ENCODE measurements at regions not wholly inside any gene's neighbourhood (a gene's known extent, or its start where the extent isn't known, plus 50 kb on each side); places are given as distances from the start of the nearest gene placed in this dataset.

DNA sequence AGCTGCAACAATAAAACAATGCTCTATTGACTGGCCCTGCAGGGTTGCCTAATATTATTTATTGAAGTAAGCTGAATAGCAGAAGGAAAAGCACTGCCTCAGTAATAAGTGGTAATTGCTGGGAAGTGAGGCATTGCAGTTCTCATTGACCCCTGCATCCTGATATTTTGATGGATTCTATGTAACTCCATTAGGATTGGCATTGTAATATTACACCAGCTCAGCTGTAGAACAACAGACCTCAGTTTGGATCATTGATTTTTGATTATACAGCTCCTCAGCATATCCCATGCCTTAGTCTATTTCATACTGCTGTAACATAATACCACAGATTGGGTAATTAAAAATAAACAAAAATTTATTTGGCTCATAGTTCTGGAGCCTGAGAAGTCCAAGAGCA is 650.6 kb upstream of the SALL1 start:
- intact Hi-C loops (cut with micrococcal nuclease; ENCODE audit: unreplicated experiment) (no loop called here), in situ Hi-C loops (cut with HindIII; ENCODE audit: extremely low pct_ligation_motif_present, low pct_unique_long_range_greater_than_20kb) (no loop called here)
- no peaks in the 10 kb centered on the region for H3K9me3 ChIP-seq (ENCODE audit: low read length)
- no peaks in the 10 kb centered on the region; a peak in 1 of 5 replicates for H3K27me3 ChIP-seq (ENCODE audit: control insufficient read depth in 1 of 2, insufficient read depth in 2 of 2, low read length in 2 of 2)
- FAIRE-seq (no peak), DNase-seq (ENCODE audit: low spot score) (no peak), ATAC-seq (no peak)
- no peaks in the 10 kb centered on the region for H3K4me1 ChIP-seq (ENCODE audit: insufficient read depth, low read length)
- no peaks in the 10 kb centered on the region for H3K79me2 ChIP-seq (ENCODE audit: insufficient read depth, low read length)
- H2AFZ ChIP-seq (ENCODE audit: low read length) = no peak overlapping the region
- H3K4me2 ChIP-seq (ENCODE audit: low read depth, low read length) = no peak overlapping the region
- no peaks in the 10 kb centered on the region for H3K36me3 ChIP-seq (replicated peaks in 1 of 2; ENCODE audit: control insufficient read depth in 1 of 2, insufficient read depth in 2 of 2, low read length in 2 of 2)
- no peak overlapping the region for H3K9ac ChIP-seq (ENCODE audit: insufficient read depth, low read depth, low read length)
- CTCF ChIA-PET (ENCODE audit: low intra/inter-chr PET ratio, low total read pairs) = no interaction called here
- no TSS peak for BruUV-seq (replicated peaks)
- H3K27ac ChIP-seq (ENCODE audit: extremely low read length, insufficient read depth, low read length) = no peak overlapping the region
- POLR2A ChIA-PET = no interaction called here
- H3K4me3 ChIP-seq (replicated peaks in 1 of 3; ENCODE audit: insufficient read depth in 1 of 3, low read depth in 2 of 3, low read length in 3 of 3) = no peak overlapping the region
- no peaks in the 10 kb centered on the region for H4K20me1 ChIP-seq (ENCODE audit: insufficient read depth, low read length)
- TF ChIP-seq SP140L (CRISPR knock-in tag; IDR thresholded peaks at IDR 0.05; ENCODE audit: borderline replicate concordance) = no peak
- TF ChIP-seq HDAC2 (CRISPR knock-in tag; IDR thresholded peaks at IDR 0.05) = no peak
- TF ChIP-seq ZNF773 (CRISPR knock-in tag; IDR thresholded peaks at IDR 0.05; ENCODE audit: borderline replicate concordance) = no peak
- TF ChIP-seq AHR (CRISPR knock-in tag; IDR thresholded peaks at IDR 0.05) = no peak
- no peak for TF ChIP-seq ATM (IDR thresholded peaks at IDR 0.05; ENCODE audit: borderline replicate concordance)
- TF ChIP-seq TOPORS (CRISPR knock-in tag; IDR thresholded peaks at IDR 0.05) = no peak
- TF ChIP-seq, protein P1, sequence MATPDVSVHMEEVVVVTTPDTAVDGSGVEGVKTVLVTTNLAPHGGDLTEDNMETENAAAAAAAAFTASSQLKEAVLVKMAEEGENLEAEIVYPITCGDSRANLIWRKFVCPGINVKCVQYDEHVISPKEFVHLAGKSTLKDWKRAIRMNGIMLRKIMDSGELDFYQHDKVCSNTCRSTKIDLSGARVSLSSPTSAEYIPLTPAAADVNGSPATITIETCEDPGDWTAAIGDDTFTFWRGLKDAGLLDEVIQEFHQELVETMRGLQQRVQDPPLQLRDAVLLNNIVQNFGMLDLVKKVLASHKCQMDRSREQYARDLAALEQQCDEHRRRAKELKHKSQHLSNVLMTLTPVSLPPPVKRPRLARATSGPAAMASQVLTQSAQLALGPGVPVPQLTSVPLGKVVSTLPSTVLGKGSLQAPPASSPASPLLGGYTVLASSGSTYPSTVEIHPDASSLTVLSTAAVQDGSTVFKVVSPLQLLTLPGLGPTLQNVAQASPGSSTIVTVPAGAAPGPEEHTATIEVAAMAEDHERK (CRISPR knock-in tag; IDR thresholded peaks at IDR 0.05; ENCODE audit: low read depth) = no peak
- no peak for TF ChIP-seq ZNF703 (CRISPR knock-in tag; IDR thresholded peaks at IDR 0.05; ENCODE audit: borderline replicate concordance)
- no peak for TF ChIP-seq RCOR2 (CRISPR knock-in tag; IDR thresholded peaks at IDR 0.05)
- no peak for TF ChIP-seq ZNF589 (CRISPR knock-in tag; conservative IDR thresholded peaks at IDR 0.05)
- TF ChIP-seq SMARCC2 (IDR thresholded peaks at IDR 0.05) = no peak
- TF ChIP-seq MAF1 (CRISPR knock-in tag; IDR thresholded peaks at IDR 0.05; ENCODE audit: borderline replicate concordance) = no peak
- no peak for TF ChIP-seq KMT2A (CRISPR knock-in tag; IDR thresholded peaks at IDR 0.05)
- no peak for TF ChIP-seq ZNF576 (CRISPR knock-in tag; IDR thresholded peaks at IDR 0.05)
- TF ChIP-seq ZNF260 (CRISPR knock-in tag; IDR thresholded peaks at IDR 0.05; ENCODE audit: borderline replicate concordance, low read depth) = no peak
- TF ChIP-seq NFIB (CRISPR knock-in tag; IDR thresholded peaks at IDR 0.05; ENCODE audit: borderline replicate concordance) = no peak
- TF ChIP-seq, protein P2, sequence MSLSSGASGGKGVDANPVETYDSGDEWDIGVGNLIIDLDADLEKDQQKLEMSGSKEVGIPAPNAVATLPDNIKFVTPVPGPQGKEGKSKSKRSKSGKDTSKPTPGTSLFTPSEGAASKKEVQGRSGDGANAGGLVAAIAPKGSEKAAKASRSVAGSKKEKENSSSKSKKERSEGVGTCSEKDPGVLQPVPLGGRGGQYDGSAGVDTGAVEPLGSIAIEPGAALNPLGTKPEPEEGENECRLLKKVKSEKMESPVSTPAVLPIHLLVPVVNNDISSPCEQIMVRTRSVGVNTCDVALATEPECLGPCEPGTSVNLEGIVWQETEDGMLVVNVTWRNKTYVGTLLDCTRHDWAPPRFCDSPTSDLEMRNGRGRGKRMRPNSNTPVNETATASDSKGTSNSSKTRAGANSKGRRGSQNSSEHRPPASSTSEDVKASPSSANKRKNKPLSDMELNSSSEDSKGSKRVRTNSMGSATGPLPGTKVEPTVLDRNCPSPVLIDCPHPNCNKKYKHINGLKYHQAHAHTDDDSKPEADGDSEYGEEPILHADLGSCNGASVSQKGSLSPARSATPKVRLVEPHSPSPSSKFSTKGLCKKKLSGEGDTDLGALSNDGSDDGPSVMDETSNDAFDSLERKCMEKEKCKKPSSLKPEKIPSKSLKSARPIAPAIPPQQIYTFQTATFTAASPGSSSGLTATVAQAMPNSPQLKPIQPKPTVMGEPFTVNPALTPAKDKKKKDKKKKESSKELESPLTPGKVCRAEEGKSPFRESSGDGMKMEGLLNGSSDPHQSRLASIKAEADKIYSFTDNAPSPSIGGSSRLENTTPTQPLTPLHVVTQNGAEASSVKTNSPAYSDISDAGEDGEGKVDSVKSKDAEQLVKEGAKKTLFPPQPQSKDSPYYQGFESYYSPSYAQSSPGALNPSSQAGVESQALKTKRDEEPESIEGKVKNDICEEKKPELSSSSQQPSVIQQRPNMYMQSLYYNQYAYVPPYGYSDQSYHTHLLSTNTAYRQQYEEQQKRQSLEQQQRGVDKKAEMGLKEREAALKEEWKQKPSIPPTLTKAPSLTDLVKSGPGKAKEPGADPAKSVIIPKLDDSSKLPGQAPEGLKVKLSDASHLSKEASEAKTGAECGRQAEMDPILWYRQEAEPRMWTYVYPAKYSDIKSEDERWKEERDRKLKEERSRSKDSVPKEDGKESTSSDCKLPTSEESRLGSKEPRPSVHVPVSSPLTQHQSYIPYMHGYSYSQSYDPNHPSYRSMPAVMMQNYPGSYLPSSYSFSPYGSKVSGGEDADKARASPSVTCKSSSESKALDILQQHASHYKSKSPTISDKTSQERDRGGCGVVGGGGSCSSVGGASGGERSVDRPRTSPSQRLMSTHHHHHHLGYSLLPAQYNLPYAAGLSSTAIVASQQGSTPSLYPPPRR (CRISPR knock-in tag; IDR thresholded peaks at IDR 0.05; ENCODE audit: borderline replicate concordance) = no peak
- no peak for TF ChIP-seq FOXP4 (CRISPR knock-in tag; IDR thresholded peaks at IDR 0.05)
- TF ChIP-seq ZNF180 (CRISPR knock-in tag; IDR thresholded peaks at IDR 0.05; ENCODE audit: borderline replicate concordance, low read depth) = no peak
